ENCODE measurements at regions not wholly inside any gene's neighbourhood (a gene's known extent, or its start where the extent isn't known, plus 50 kb on each side); places are given as distances from the start of the nearest gene placed in this dataset.
A peak's percentile ranks its signal among the peaks of the same experiment; 100 is the strongest.
"Not testable (repeated sequence)": the region's sequence is repeated elsewhere in the genome, so short reads cannot be mapped to it uniquely, and the experiment has no call there.

DNA sequence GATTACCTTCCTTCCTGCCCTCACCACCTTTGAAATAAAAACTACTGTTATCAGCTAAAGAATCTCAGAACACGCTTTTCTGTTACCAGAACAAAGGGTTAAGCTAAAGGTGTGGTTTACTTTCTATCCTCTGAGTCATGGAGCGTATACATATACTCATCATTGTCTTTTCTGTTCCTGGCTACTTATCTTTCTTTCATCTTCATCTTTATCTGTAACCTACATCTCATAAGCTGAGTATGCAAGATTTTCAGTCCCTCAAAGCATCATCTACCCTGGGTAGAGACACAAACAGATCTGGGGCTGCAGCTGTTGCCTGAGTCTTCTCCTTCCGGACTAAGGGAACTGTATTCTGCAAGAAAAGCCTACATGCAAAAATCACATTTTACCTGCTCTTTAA is 75.6 kb downstream of the LMO4 start:
- DNase-seq (peak; percentile 65), ATAC-seq (peak; percentile 56)
- Histone ChIP-seq H3K9me3 (ENCODE audit: low read length) (no peaks in the 10 kb centered on the region), H2AFZ (ENCODE audit: low read length) (no peak overlapping the region), H3K27ac (ENCODE audit: low read length) (no peak overlapping the region), H3K9ac (ENCODE audit: low read length) (no peak overlapping the region), H3K36me3 (ENCODE audit: low read depth, low read length) (no peaks in the 10 kb centered on the region), H3K4me1 (ENCODE audit: insufficient read depth, low read length) (peaks cover 35% of the 10 kb centered on the region), H3K4me3 (ENCODE audit: low read length) (no peak overlapping the region), H3K9me2 (replicated peaks; ENCODE audit: low read length) (no peaks in the 10 kb centered on the region), H3K4me2 (ENCODE audit: low read length) (no peak overlapping the region), H3F3A (ENCODE audit: low read length, unreplicated experiment) (no peaks in the 10 kb centered on the region), H3K79me2 (ENCODE audit: low read length) (no peaks in the 10 kb centered on the region), H3K27me3 (ENCODE audit: low read length) (no peaks in the 10 kb centered on the region), H4K20me1 (ENCODE audit: low read length) (no peaks in the 10 kb centered on the region)
- TF ChIP-seq EZH2phosphoT487 (IDR thresholded peaks at IDR 0.05; ENCODE audit: borderline replicate concordance, low read length), result no peak
- TF ChIP-seq EZH2 (IDR thresholded peaks at IDR 0.05; ENCODE audit: low read length, unreplicated experiment), result no peak
- TF ChIP-seq CTCF (conservative IDR thresholded peaks at IDR 0.05; ENCODE audit: low read depth, low read length), result no peak
- intact Hi-C loops (cut with micrococcal nuclease), result no loop called here
- CTCF ChIA-PET, result no interaction called here
- BruUV-seq (replicated peaks), result no TSS peak
- POLR2A ChIA-PET (ENCODE audit: unreplicated experiment), result interaction anchor here (0.6 kb wide), 1 partner anchor 180 kb away, joined by 3 read pairs; no protein-coding TSS in a partner anchor

DNA sequence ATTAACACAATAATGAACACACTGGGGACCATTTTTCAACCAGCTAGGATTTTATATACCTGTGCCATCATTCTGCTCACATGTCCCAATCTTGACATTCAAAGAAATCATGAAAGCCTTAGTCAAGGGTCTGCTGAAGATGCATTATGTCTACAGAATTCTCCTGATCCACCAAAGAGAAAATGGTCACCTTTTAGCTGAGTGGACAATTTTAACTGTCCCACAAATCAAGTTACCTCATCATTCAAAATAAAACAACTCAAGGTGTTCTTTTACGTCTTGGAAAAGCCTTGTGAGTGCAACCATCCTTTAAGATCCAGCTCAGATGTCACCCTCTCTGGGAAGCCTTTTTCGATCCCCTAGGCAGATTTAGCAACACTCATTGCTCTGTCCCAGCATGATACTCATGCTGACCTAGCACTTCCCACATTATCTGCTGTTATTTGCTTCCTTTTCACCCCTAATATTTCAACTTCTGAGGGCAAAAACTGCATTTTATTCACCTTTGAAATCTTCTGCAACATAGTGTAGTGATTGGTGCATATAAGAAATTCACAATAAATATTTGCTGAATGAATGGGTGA is 80.1 kb downstream of the LMO4 start:
- Histone ChIP-seq H3K27me3 (ENCODE audit: low read length) (no peaks in the 10 kb centered on the region), H3K79me2 (ENCODE audit: low read length) (no peaks in the 10 kb centered on the region), H3K9ac (ENCODE audit: low read length) (no peak overlapping the region), H3K4me2 (ENCODE audit: low read length) (no peak overlapping the region), H3K9me2 (replicated peaks; ENCODE audit: low read length) (no peaks in the 10 kb centered on the region), H3F3A (ENCODE audit: low read length, unreplicated experiment) (no peaks in the 10 kb centered on the region), H3K4me1 (ENCODE audit: insufficient read depth, low read length) (peaks cover 12% of the 10 kb centered on the region), H3K36me3 (ENCODE audit: low read depth, low read length) (no peaks in the 10 kb centered on the region), H2AFZ (ENCODE audit: low read length) (no peak overlapping the region), H4K20me1 (ENCODE audit: low read length) (no peaks in the 10 kb centered on the region), H3K4me3 (ENCODE audit: low read length) (no peak overlapping the region), H3K9me3 (ENCODE audit: low read length) (no peaks in the 10 kb centered on the region), H3K27ac (ENCODE audit: low read length) (no peak overlapping the region)
- intact Hi-C loops (cut with micrococcal nuclease), result no loop called here
- CTCF ChIA-PET, result no interaction called here
- DNase-seq, result no peak
- TF ChIP-seq EZH2phosphoT487 (IDR thresholded peaks at IDR 0.05; ENCODE audit: borderline replicate concordance, low read length), result no peak
- no peak for TF ChIP-seq EZH2 (IDR thresholded peaks at IDR 0.05; ENCODE audit: low read length, unreplicated experiment)
- no peak for TF ChIP-seq CTCF (conservative IDR thresholded peaks at IDR 0.05; ENCODE audit: low read depth, low read length)
- no TSS peak for BruUV-seq (replicated peaks)
- POLR2A ChIA-PET (ENCODE audit: unreplicated experiment), result no interaction called here
- no peak for ATAC-seq

GRCh38 chr1:87410776-87411480 is 82.2 kb downstream of the LMO4 start:
- ChIA-PET POLR2A (ENCODE audit: unreplicated experiment) (no interaction called here), CTCF (no interaction called here)
- Histone ChIP-seq H3K79me2 (ENCODE audit: low read length) (no peaks in the 10 kb centered on the region), H3F3A (ENCODE audit: low read length, unreplicated experiment) (no peaks in the 10 kb centered on the region), H3K9me3 (ENCODE audit: low read length) (no peaks in the 10 kb centered on the region), H3K27me3 (ENCODE audit: low read length) (no peaks in the 10 kb centered on the region), H3K9me2 (replicated peaks; ENCODE audit: low read length) (no peaks in the 10 kb centered on the region), H2AFZ (ENCODE audit: low read length) (no peak overlapping the region), H3K9ac (ENCODE audit: low read length) (no peak overlapping the region), H3K4me1 (ENCODE audit: insufficient read depth, low read length) (no peaks in the 10 kb centered on the region), H3K4me3 (ENCODE audit: low read length) (no peak overlapping the region), H3K36me3 (ENCODE audit: low read depth, low read length) (no peaks in the 10 kb centered on the region), H3K4me2 (ENCODE audit: low read length) (no peak overlapping the region), H4K20me1 (ENCODE audit: low read length) (no peaks in the 10 kb centered on the region), H3K27ac (ENCODE audit: low read length) (no peak overlapping the region)
- intact Hi-C loops (cut with micrococcal nuclease), result no loop called here
- no peak for DNase-seq
- no peak for ATAC-seq
- no TSS peak for BruUV-seq (replicated peaks)
- TF ChIP-seq EZH2phosphoT487 (IDR thresholded peaks at IDR 0.05; ENCODE audit: borderline replicate concordance, low read length) (no peak), EZH2 (IDR thresholded peaks at IDR 0.05; ENCODE audit: low read length, unreplicated experiment) (no peak), CTCF (conservative IDR thresholded peaks at IDR 0.05; ENCODE audit: low read depth, low read length) (no peak)

- H3K4me1 ChIP-seq (ENCODE audit: insufficient read depth, low read length); H3K36me3 ChIP-seq (ENCODE audit: low read depth, low read length); H3K9ac ChIP-seq (ENCODE audit: low read length); ATAC-seq; POLR2A ChIA-PET (ENCODE audit: unreplicated experiment); H3K27ac ChIP-seq (ENCODE audit: low read length); CTCF ChIA-PET; H2AFZ ChIP-seq (ENCODE audit: low read length); H3K4me3 ChIP-seq (ENCODE audit: low read length); H3K4me2 ChIP-seq (ENCODE audit: low read length); H3F3A ChIP-seq (ENCODE audit: low read length, unreplicated experiment); H3K9me3 ChIP-seq (ENCODE audit: low read length); BruUV-seq (replicated peaks); DNase-seq; H3K27me3 ChIP-seq (ENCODE audit: low read length); H3K79me2 ChIP-seq (ENCODE audit: low read length); H3K9me2 ChIP-seq (replicated peaks; ENCODE audit: low read length); H4K20me1 ChIP-seq (ENCODE audit: low read length); intact Hi-C loops (cut with micrococcal nuclease): not testable (repeated sequence)
These were observed 85.2 kb downstream of the LMO4 start for GRCh38 chr1:87413846-87414245.

Measured in PC-3 (cell line).